ENCODE measurements at regions not wholly inside any gene's neighbourhood (a gene's known extent, or its start where the extent isn't known, plus 50 kb on each side); places are given as distances from the start of the nearest gene placed in this dataset.
A peak's percentile ranks its signal among the peaks of the same experiment; 100 is the strongest.
"Not testable (repeated sequence)": the region's sequence is repeated elsewhere in the genome, so short reads cannot be mapped to it uniquely, and the experiment has no call there.

DNA sequence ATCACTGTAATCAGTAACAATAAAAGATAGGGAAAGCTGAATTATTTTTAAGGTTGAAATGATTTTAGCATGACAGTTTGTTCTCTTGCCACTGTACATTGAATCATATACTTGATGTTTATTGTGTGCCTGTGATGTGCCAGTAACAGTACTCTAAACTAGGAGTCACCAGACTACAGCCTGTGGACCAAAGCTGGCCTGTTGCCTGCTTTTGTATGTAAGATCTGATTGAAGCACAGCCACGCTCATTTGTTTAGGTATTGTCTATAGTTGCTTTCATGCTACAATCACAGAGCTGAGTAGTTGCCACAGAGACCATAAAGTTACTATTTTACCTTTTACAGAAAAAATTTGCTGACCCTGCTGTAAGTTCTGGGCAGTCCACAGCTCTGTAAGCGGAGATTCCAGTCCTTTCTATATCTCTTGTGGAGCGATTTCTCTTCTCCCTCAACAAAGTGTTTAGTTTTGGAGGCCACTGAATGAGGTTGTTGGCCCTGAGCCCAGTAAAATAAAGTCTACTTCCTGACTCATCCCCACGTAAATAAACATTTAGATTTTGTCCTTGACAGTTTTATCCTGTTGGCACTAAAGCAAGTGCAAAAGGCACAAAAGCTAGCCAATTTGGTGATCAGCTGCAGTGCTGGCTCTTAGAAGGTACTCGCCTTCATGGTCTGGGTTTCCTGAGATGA lies 173.7 kb upstream of the VKORC1L1 start:
- DNase-seq (ENCODE audit: low spot score), result not testable (repeated sequence)

DNA sequence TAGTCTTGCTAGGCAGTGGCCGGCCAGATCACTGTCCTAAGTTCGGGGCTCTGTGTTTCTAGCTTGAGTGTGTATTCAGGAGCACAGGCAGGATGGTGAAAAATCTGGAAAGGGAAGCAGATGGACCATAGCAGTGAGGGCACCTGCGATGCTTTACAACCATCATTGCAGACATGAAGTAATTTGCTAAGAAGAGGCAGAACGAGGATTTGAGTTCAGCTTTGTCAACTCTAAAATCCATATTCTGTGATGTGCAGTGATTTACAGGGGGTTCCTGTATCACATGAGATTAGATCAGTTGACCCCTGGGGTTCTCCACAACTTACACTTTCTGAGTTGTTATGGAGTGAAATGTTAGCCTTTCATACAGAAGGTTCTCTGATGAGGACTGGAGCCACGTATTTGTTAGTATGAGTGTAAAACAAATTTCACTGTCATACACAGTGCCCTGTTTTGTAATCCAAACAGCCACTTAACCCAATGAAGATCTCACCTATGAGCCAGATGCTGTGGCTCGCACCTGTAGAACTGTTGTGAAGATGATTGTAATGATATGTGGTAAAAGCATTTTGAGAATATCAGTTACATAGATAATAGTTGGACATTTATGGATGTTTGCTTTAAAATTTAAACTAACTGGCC lies 173.0 kb upstream of the VKORC1L1 start:
- DNase-seq (ENCODE audit: low spot score), result not testable (repeated sequence)

GRCh38 chr7:65719123-65719798 lies 153.6 kb upstream of the VKORC1L1 start:
- not testable (repeated sequence) for DNase-seq (ENCODE audit: low spot score)

GRCh38 chr7:65722361-65722792 lies 150.5 kb upstream of the VKORC1L1 start:
- DNase-seq (ENCODE audit: low spot score), result peak; percentile 64
- peak; percentile 80 for TF ChIP-seq CTCF (IDR thresholded peaks at IDR 0.05; ENCODE audit: extremely low read depth, missing control alignments)

- DNase-seq (ENCODE audit: low spot score), result not testable (repeated sequence)
Measured at GRCh38 chr7:65727182-65727581, 145.7 kb upstream of the VKORC1L1 start.

- no peak for DNase-seq (ENCODE audit: low spot score)
- TF ChIP-seq CTCF (IDR thresholded peaks at IDR 0.05; ENCODE audit: extremely low read depth, missing control alignments), result no peak
Measured at GRCh38 chr7:65731129-65731528, 141.7 kb upstream of the VKORC1L1 start.

GRCh38 chr7:65731562-65732035 lies 141.3 kb upstream of the VKORC1L1 start:
- DNase-seq (ENCODE audit: low spot score), result no peak
- no peak for TF ChIP-seq CTCF (IDR thresholded peaks at IDR 0.05; ENCODE audit: extremely low read depth, missing control alignments)

DNA sequence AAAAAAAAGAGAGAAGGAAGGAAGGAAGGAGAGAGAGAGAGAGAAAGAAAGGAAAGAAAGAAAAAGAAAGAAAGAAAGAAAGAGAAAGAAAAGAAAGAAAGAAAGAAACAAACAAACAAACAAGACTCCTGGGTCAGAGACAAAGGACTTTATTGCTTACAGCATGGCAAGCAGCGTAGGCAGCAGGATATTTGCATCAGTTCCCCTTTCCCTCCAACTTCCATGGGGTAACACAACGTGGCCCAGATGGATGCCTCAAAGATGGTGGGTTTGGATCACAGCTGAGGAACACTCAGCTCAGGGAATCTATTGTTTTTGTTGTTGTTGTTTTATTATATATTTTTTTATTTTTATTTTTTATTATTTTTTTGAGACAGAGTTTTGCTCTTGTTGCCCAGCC lies 128.5 kb upstream of the VKORC1L1 start:
- no peak for DNase-seq (ENCODE audit: low spot score)
- TF ChIP-seq CTCF (IDR thresholded peaks at IDR 0.05; ENCODE audit: extremely low read depth, missing control alignments), result no peak

DNA sequence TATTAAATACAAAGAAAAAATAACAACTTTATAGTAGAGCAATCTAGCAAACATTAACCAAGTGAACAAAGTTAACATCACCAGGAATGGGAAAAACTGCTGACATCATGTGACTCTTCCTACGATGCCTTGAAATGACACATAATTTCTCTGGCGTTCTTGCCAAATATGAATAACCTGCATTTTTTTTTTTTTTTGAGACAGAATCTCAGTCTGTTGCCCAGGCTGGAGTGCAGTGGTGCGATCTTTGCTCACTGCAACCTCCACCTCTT lies 126.5 kb upstream of the VKORC1L1 start:
- DNase-seq (ENCODE audit: low spot score), result no peak
- TF ChIP-seq CTCF (IDR thresholded peaks at IDR 0.05; ENCODE audit: extremely low read depth, missing control alignments), result no peak

Data from GM20000 (cell line).